Fibroblast of skin of abdomen (primary cell): ENCODE measurements at regions not wholly inside any gene's neighbourhood (a gene's known extent, or its start where the extent isn't known, plus 50 kb on each side); places are given as distances from the start of the nearest gene placed in this dataset.
"Not testable (repeated sequence)": the region's sequence is repeated elsewhere in the genome, so short reads cannot be mapped to it uniquely, and the experiment has no call there.

Experiments
- DNase-seq: peaks from one replicate; pipeline ENCODE4 v3.0.0-alpha.2; 2013

DNA sequence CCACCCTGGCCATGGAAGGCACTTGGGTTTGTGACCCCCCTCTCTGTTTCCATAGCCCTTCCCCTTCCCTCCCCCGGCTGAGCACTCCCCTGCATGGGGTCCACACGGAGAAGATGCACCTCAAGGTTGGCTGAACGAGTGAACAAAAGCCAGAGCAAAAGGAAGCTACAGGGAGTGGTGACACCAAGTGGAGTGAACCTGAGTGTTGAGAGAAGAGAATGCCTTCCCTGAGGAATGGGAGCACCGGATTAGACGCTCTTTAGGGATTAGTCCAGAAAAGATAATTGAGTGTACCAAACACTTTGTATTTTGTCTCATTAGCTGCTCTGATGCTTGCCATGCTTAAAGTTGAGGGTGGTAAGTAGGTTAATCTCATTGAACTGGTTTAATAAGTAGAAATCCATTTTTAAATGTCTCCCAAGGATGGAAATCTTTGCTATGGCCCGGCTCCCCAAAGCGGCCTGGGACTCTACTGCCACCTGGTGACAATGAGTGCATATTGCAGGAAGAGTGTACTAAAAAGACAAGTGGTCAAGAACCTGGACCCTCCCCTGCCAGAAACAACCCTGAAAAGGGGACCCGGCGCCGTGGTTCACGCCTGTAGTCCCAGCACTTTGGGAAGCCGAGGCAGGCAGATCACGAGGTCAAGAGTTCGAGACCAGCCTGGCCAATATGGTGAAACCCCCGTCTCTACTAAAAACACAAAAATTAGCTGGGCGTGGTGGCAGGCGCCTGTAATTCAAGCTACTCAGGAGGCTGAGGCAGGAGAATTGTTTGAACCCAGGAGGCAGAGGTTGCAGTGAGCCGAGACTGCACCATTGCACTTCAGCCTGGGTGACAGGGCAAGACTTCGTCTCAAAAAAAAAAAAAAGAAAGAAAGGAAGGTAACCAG, 150.6 kb upstream of the ZC3H12A start:
- no peak for DNase-seq

GRCh38 chr1:37325010-37325409, 149.4 kb upstream of the ZC3H12A start:
- no peak for DNase-seq

GRCh38 chr1:37325509-37326437, 148.6 kb upstream of the ZC3H12A start:
- no peak for DNase-seq

DNA sequence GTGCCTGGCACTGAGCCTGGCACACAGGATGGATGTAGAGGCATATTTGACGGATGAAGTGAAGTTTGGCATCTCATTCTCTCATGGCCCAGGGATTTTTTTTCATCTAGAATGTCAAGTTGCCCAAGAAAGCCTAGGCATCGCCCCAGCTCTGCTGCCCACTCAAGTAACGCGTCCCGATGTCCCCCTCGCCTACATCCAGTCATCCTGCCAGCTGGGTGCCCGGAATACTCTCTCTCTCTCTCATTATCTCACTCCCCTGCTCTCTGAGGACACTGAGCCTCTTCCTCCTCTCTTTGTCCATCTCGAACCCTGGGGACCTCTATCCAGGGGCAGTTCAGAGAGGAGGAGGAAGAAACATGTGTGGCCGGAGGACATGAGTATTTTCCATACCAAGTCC, 142.3 kb upstream of the ZC3H12A start:
- no peak for DNase-seq

DNA sequence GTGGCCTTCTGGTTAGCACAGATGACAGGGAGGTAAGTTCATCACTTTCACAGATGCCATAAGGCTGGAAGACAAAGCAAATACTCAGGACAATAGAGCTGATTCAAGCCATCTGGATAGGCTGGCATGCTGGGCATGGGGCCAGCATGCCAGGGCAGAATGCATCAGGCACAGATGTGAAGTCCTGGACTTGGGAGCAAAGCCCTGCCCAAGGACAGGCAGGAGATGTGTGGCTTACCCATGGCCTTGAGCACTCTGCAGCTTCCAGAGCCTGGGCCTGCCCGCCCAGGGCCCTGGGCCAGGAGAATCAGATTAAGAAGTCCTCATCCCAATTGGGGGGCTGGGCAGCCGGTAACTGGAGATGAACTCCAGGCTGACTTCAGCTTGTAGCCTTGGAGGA, 135.7 kb upstream of the ZC3H12A start:
- DNase-seq: no peak

DNA sequence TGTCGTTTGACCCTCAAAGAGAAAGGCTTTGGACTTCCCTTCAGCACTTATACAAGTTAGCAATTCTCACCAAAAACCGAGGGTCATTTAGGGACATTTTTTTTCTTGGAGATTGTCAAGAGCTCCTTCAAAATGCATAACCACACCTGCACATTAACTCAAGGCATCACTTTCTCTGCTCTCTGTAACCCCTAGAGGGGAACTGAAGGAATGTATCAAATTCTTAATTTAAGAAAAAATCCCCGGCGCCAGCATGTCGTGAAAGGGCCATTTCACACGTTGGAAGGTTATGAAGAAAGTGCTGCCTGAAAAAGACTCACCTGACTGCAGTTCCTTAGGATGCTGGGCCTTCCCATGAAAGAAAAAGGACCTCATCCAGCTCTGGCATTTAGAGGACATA, 131.6 kb upstream of the ZC3H12A start:
- no peak for DNase-seq

DNA sequence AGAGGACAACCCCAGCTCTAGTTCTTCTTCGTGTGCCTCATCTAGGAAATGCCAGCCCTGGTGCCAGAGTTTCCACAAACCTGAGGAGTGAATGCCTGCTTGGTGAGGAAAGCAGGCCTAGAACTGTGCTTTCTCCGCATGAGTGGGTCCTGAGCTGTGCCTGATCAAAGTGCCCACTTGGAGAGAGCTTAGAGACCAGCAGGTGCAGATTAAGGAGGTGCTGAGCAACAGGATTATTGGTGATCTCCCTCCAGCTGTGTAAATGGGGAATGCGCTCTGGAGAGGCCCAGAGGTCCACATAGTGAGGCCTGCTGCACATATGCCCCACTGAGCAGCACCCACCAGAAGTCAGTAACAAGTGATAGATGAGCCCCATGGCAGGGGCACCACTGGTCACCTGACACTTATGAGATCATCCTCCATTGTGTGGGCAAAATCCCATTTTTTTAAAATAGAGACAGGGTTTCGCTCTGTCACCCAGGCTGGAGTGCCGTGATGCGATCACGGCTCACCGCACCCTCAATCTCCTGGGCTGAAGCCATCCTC, 127.2 kb upstream of the ZC3H12A start:
- no peak for DNase-seq

DNA sequence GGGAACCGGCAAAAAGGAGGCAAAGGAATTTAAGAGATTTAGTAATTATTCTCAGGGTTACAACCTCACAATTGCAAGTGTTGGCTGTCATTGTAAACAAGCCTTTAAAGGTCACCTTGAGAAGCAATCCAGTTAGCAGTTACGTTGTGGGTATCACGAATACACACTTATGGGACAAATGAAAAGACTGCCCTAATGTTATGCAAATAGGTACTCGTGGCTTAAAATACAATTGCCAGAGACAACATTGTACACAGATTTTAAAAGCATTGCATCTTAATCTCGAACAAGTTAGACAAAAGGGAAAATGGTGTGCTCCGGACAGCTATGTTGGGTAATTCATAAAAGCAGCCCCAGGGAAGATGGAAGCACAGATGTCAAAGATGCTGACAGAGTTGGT, 120.5 kb upstream of the ZC3H12A start:
- no peak for DNase-seq

DNA sequence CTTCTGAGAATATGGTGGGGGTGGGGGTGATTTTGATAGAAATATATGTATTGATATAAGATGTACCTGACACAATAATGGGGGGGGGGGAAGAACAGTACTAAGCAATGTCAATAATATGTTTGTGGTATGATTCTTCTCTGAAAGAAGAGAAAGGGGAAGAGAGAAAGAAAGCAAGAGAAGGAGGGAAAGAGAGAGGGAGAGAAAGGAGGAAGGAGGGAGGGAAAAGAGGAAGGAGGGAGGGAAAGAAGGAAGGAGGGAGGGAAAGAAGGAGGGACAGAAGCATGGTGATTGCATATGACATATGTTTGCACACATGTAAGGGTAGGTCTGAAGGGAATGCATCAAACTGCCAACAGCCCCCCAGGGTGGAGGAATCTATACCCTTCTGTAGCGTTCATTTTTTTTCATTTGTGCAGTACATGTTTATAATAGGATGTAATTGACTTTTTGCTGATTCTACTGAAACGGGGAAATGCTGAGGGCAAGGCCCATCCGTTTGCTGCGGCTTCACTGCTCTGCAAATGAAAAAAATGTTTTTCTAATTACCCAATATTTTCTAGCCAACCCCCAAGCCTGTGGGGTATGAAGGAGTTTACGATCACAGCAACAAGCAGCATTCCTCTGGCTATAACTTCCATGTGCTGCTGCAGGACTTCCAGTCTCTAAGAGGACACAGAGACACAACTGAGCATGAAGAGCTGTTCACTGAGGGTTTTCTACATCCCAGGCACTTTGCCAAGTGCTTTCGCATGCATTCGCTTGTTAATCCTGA, 119.3 kb upstream of the ZC3H12A start:
- DNase-seq: no peak

- no peak for DNase-seq
Measured at GRCh38 chr1:37358992-37359391, 115.4 kb upstream of the ZC3H12A start.

DNA sequence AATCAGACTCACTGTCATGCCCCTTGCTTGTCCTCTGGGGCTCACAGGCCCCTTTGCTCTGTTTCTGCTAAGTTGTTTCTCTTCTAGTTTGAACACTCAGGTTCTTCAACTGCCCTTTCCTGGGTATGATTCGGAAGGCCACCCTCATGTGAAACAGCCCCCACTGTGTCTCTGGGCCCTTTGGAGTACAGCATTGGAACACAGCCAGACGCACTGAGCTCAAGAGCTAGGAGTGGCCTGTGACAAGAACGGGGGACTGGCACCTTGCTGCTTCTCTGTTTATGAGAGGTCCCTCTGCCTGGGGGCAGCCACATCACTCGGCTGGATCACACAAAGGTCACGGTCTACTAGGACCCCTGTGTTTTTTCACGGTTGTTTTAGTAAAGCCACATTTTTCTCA, 114.4 kb upstream of the ZC3H12A start:
- no peak for DNase-seq

GRCh38 chr1:37362594-37363385, 111.6 kb upstream of the ZC3H12A start:
- DNase-seq: no peak

DNA sequence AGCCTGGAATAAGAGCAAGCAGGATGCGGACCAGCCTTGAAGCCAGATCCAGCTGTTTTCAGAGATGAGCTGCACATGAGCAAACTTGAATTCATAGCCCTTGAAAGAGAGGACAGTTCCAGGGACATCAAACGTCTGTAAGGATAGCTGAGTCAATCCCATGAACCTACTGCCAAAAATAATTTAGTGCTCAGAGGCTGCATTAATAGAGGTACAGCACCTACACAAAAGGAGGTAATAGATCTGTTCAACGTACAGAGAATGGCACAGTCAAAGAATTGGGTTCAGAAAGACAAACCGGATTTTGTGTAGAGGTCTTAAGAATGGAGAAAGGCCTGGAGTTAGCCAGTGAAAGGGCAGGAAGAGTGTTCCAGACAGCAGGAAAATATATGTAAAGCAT, 110.8 kb upstream of the ZC3H12A start:
- no peak for DNase-seq

DNA sequence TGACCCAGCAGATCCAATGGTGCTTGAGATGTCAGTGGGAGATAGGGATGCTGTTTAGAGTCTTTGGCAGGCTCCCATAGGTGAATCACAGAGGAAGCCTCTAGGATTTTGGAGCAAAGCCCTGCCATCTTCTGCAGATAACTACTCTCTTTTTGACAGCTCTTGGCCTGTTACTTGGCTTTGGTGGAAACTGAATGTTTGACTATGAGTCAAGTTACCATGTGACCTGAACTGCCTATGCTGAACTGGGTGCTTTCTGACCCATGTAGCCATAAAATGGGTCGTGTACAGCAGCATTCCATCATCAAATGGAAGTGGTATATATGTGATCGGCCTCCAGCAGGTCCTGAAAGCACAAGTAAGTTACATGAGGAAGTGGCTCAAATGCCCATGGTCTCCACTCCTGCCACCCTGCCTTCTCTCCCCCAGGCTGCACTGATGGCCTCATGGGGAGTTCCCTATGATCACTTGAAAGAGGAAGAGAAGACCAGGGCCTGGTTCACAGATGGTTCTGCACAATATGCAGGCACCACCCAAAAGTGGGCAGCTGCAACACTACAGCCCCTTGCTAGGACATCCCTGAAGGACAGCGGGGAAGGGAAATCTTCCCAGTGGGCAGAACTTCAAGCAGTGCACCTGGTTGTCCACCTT, 105.6 kb upstream of the ZC3H12A start:
- not testable (repeated sequence) for DNase-seq

GRCh38 chr1:37372302-37372701, 102.1 kb upstream of the ZC3H12A start:
- DNase-seq: no peak

- DNase-seq: no peak
Measured at GRCh38 chr1:37372711-37373110, 101.7 kb upstream of the ZC3H12A start.

- no peak for DNase-seq
Measured at GRCh38 chr1:37373413-37373812, 101.0 kb upstream of the ZC3H12A start.

DNA sequence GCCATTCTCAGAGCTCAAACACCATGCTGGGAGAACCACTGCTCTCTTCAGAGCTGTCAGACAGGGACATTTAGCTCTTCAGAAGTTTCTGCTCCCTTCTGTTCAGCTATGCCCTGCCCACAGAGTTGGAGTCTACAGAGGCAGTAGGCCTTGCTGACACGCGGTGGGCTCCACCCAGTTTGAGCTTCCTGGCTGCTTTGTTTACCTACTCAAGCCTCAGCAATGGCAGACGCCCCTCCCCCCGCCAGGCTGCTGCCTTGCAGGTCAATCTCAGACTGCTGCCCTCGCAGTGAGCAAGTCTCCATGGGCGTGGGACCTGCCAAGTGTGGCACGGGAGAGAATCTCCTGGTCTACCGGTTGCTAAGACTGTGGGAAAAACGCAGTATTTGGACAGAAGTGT, 93.8 kb upstream of the ZC3H12A start:
- not testable (repeated sequence) for DNase-seq

DNA sequence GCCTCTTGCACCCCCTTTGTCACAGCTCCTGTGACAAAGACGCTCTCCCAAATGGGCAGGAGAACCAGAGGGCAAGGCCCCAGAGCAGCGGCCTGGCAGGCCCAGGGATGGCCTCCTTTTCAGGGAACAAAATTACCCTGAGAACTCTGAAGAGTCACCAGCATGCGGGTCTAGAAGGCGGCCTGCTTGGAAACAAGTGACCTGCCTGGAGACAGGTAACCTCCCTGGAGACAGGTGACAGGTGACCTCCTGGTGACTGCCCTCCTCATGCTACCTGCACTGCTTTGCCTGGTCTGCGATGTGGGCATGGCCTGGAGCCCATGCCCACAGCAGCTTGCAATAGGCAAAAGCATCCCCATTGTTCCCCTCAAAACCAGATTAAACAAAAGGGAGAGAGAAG, 86.5 kb upstream of the ZC3H12A start:
- no peak for DNase-seq

GRCh38 chr1:37389327-37389726, 85.1 kb upstream of the ZC3H12A start:
- DNase-seq: no peak
